Lower lobe of right lung (tissue), 2 donors: ENCODE measurements at regions not wholly inside any gene's neighbourhood (a gene's known extent, or its start where the extent isn't known, plus 50 kb on each side); places are given as distances from the start of the nearest gene placed in this dataset.

Experiments used
- ATAC-seq, 2 donors: fragments of 200-7000 bp; cut with Tn5 transposase; one replicate each; pipeline ENCODE4 v1.9.1; 2020 to 2022; ENCODE audit warnings: mild to moderate bottlenecking in 2 of 2, moderate library complexity in 2 of 2
- DNase-seq: peaks from one replicate; pipeline ENCODE4 v3.0.0-alpha.2; 2020
- H3K27ac ChIP-seq: fragments of 200-600 bp; one replicate; pipeline ENCODE4 v1.8.0; 2022
- H3K27me3 ChIP-seq: fragments of 200-600 bp; one replicate; pipeline ENCODE4 v1.8.0; 2022; ENCODE audit warnings: low read depth
- H3K36me3 ChIP-seq: fragments of 200-600 bp; one replicate; pipeline ENCODE4 v1.8.0; 2022; ENCODE audit warnings: mild to moderate bottlenecking
- H3K4me1 ChIP-seq: fragments of 200-600 bp; one replicate; pipeline ENCODE4 v1.8.0; 2022
- H3K4me3 ChIP-seq: fragments of 200-600 bp; one replicate; pipeline ENCODE4 v1.8.0; 2022; ENCODE audit warnings: mild to moderate bottlenecking
- H3K9me3 ChIP-seq: fragments of 200-600 bp; one replicate; pipeline ENCODE4 v1.8.0; 2022
- intact Hi-C: fragments of 100-400 bp; cut with DNase I; formaldehyde crosslinking; loops from one replicate; pipeline ENCODE4 v1.11.0; 2022
- TF ChIP-seq, protein P1 (sequence below): fragments of 200-600 bp; IDR thresholded peaks from one replicate; pipeline ENCODE4 v1.8.0; 2022; ENCODE audit warnings: antibody characterized with exemption, mild to moderate bottlenecking
- donor health status: DM: no; HTN: yes; CAD: no; lungs with severe emphysema.

DNA sequence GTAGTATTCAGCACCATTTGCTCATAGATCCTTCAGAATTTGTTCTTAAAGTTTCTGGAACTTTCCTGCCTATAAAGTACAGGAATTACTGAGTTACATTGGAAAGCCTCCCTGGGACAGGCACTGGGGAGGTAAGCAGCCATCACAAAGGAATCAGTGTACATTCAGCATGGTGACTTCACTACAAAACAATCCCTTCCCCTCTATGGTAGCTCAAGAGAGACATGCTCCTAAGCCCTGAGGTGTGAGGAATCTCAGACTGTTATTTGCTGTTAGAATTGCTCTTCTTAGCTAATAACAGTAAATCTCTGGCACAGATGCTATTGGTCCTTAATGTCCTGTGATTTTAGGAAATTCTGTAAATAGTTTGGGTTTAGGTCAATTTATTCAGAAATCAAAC lies 1898.0 kb upstream of the PCDH7 start:
- no peak for ATAC-seq
- no peaks in the 10 kb centered on the region for H3K9me3 ChIP-seq
- H3K4me3 ChIP-seq: no peak overlapping the region

DNA sequence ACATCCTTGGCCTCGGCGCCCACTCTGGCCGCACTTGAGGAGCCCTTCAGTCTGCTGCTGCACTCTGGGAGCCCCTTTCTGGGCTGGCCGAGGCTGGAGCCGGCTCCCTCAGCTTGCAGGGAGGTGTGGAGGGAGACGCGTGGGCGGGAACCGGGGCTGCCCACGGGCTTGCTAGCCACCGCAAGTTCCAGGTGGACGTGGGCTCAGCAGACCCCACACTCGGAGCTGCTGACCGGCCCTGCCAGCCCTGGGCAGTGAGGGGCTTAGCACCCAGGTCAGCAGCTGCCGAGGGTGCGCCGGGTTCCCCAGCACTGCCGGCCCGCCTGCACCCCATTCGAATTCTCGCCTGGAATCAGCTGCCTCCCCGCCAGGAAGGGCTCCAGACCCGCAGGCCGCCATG lies 1892.3 kb upstream of the PCDH7 start:
- H3K9me3 ChIP-seq: no peaks in the 10 kb centered on the region
- TF ChIP-seq, protein P1, sequence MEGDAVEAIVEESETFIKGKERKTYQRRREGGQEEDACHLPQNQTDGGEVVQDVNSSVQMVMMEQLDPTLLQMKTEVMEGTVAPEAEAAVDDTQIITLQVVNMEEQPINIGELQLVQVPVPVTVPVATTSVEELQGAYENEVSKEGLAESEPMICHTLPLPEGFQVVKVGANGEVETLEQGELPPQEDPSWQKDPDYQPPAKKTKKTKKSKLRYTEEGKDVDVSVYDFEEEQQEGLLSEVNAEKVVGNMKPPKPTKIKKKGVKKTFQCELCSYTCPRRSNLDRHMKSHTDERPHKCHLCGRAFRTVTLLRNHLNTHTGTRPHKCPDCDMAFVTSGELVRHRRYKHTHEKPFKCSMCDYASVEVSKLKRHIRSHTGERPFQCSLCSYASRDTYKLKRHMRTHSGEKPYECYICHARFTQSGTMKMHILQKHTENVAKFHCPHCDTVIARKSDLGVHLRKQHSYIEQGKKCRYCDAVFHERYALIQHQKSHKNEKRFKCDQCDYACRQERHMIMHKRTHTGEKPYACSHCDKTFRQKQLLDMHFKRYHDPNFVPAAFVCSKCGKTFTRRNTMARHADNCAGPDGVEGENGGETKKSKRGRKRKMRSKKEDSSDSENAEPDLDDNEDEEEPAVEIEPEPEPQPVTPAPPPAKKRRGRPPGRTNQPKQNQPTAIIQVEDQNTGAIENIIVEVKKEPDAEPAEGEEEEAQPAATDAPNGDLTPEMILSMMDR: no peak
- no peak overlapping the region for H3K4me3 ChIP-seq
- ATAC-seq: no peak
- intact Hi-C loops: no loop called here
- H3K27me3 ChIP-seq: no peaks in the 10 kb centered on the region
- no peak overlapping the region for H3K27ac ChIP-seq
- no peak for DNase-seq
- H3K36me3 ChIP-seq: no peaks in the 10 kb centered on the region
- H3K4me1 ChIP-seq: no peaks in the 10 kb centered on the region

More for the DNA sequence above, 1898.0 kb upstream of the PCDH7 start:
- no peak for DNase-seq
- H3K36me3 ChIP-seq: no peaks in the 10 kb centered on the region
- no peak overlapping the region for H3K27ac ChIP-seq
- H3K27me3 ChIP-seq: no peaks in the 10 kb centered on the region
- TF ChIP-seq, protein P1: no peak
- intact Hi-C loops: no loop called here
- no peaks in the 10 kb centered on the region for H3K4me1 ChIP-seq

DNA sequence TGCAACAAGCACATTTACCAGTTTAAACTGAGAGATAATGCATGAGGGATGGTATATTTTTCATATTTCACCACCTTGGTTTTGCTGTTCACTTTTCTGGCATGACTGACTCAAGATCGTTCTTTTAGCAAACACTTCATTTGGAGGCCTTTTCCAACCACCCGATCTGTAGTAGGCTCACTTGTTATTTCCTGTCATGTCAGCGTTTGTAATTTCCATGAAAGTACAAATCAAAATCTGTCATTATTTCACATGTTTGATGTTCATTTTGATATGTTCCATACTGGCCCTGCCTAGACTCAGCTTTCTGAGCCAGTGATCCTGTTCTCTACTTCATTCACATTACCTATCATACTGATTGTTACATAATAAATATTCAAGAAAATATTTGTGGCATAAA lies 1888.3 kb upstream of the PCDH7 start:
- H3K36me3 ChIP-seq: no peaks in the 10 kb centered on the region
- H3K27me3 ChIP-seq: no peaks in the 10 kb centered on the region
- H3K9me3 ChIP-seq: no peaks in the 10 kb centered on the region
- H3K4me3 ChIP-seq: no peak overlapping the region
- no peaks in the 10 kb centered on the region for H3K4me1 ChIP-seq
- H3K27ac ChIP-seq: no peak overlapping the region
- intact Hi-C loops: no loop called here
- DNase-seq (no peak), ATAC-seq (no peak)
- TF ChIP-seq, protein P1: no peak

DNA sequence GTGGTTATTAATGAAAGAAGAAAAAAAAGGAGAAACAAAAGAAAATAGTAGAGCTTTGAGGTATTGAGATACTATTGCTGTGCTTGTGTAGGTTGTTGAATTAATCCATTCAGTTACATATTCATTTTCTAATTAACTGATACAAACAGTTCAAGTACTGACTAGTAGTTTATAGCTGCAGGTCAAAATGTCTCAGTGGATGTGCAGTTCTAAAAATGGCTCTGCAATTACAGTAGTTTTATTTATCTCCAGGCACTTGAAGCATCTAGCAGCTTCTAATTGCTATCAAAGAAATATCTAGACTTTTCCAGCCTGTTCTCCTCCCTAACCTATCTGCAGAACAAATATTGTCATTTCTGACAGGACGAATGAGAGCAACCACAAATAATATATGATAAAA lies 1887.7 kb upstream of the PCDH7 start:
- ATAC-seq (no peak), DNase-seq (no peak)
- Histone ChIP-seq H3K4me1 (no peaks in the 10 kb centered on the region), H3K9me3 (no peaks in the 10 kb centered on the region), H3K27ac (no peak overlapping the region), H3K36me3 (no peaks in the 10 kb centered on the region), H3K27me3 (no peaks in the 10 kb centered on the region), H3K4me3 (no peak overlapping the region)
- intact Hi-C loops: no loop called here
- TF ChIP-seq, protein P1: no peak

DNA sequence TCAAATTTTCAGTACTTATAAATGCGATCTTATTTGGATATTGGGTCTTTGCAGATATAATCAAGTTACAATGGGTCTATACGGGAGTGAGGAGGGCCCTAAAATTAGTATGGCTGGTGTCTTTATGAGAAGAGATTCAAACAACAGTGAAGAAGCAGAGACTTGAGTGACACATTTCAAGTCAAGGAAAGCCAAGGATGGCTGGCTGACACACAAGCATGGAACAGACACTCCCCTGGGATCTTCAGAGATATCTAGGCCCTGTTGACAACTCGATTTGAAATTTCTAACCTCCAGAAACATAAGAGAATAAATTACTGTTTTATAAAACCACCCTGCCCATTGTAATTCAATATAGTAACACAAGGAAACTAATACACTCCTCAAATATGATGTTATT lies 1886.0 kb upstream of the PCDH7 start:
- intact Hi-C loops: no loop called here
- Histone ChIP-seq H3K27me3 (no peaks in the 10 kb centered on the region), H3K4me3 (no peak overlapping the region), H3K36me3 (no peaks in the 10 kb centered on the region), H3K27ac (no peak overlapping the region), H3K9me3 (no peaks in the 10 kb centered on the region), H3K4me1 (no peaks in the 10 kb centered on the region)
- no peak for DNase-seq
- ATAC-seq: no peak
- TF ChIP-seq, protein P1: no peak

DNA sequence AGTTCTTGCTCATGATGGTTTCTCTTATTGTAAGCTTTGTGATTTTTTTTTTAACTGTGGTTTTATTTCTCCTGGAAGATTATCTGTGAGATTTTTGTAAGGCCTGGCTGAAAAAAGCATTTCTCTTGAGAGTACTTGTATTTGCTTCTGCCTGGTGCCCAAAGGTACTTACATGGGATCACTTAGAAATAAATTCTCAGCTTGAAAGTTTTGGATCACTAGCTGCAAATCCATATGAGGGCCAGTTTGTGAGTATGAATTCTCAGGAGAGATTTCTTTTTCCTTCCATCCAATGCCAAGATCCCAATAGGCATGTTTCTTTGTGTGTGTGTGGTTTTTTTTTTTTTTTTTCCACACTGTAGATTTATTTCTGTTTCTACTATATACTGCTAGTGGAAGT lies 1884.7 kb upstream of the PCDH7 start:
- H3K4me3 ChIP-seq: no peak overlapping the region
- H3K9me3 ChIP-seq: no peaks in the 10 kb centered on the region
- DNase-seq (no peak), ATAC-seq (no peak)
- H3K27ac ChIP-seq: no peak overlapping the region
- intact Hi-C loops: no loop called here
- H3K27me3 ChIP-seq: no peaks in the 10 kb centered on the region
- TF ChIP-seq, protein P1: no peak
- no peaks in the 10 kb centered on the region for H3K36me3 ChIP-seq
- no peaks in the 10 kb centered on the region for H3K4me1 ChIP-seq
